ENCODE measurements at regions not wholly inside any gene's neighbourhood (a gene's known extent, or its start where the extent isn't known, plus 50 kb on each side); places are given as distances from the start of the nearest gene placed in this dataset.

DNA sequence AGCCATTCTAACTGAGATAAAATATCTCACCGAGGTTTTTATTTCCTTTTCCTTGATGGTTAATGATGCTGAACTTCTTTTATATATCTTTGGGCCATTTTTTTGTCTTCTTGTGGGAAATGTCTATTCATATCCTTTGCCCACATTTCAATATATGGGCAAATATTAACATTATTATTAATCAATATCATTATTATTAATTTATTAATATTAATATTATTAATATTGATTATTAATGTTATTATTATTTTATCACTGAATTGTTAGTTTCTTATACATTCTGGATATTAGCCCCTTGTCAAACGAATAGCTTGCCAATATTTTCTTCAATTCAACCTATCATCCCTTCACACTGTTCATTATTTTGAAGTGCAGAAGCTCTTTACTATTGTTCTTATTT is 2203.6 kb downstream of the PCDH9 start:
- Histone ChIP-seq H3K9me3 (no peaks in the 10 kb centered on the region), H3K4me3 (no peak overlapping the region), H3K4me1 (no peaks in the 10 kb centered on the region), H3K27ac (no peak overlapping the region), H3K36me3 (no peaks in the 10 kb centered on the region), H3K27me3 (no peaks in the 10 kb centered on the region)
- 82% methylated on average over 2 of the region's 2 CpGs for whole genome bisulfite sequencing
- DNase-seq (ENCODE audit: low spot score in 2 of 2), result no peak
- TF ChIP-seq CTCF (IDR thresholded peaks at IDR 0.05), result no peak

- Histone ChIP-seq H3K4me1 (no peaks in the 10 kb centered on the region), H3K9me3 (no peaks in the 10 kb centered on the region), H3K27ac (no peak overlapping the region), H3K4me3 (no peak overlapping the region), H3K36me3 (no peaks in the 10 kb centered on the region), H3K27me3 (no peaks in the 10 kb centered on the region)
- no peak for DNase-seq (ENCODE audit: low spot score in 2 of 2)
- 52% methylated on average over 3 of the region's 3 CpGs for WGBS
- TF ChIP-seq CTCF (IDR thresholded peaks at IDR 0.05) (no peak), POLR2AphosphoS5 (IDR thresholded peaks at IDR 0.05) (no peak)
Measured at GRCh38 chr13:65011378-65011777, 2218.8 kb downstream of the PCDH9 start.

DNA sequence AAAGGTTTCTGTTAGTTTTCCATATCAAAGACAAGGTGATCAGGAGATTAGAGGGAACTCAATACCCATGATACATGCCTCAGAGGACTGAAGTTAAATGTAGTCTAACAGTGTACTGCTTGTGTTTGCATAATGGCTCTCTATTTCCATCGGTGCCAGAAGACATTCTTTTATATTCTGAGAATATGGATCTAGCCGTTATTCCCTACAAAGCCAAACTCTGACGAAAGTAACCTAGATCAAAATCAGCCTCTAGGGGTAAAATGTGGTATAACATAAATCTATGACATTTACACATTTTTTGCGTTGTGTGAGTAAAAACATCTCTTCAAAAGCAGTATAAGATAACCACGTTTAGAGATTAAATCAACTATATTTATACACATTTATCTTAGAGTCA is 2232.7 kb downstream of the PCDH9 start:
- DNase-seq (ENCODE audit: low spot score in 2 of 2), result no peak
- no peaks in the 10 kb centered on the region for H3K27me3 ChIP-seq
- TF ChIP-seq CTCF (IDR thresholded peaks at IDR 0.05) (no peak), EP300 (IDR thresholded peaks at IDR 0.05) (no peak)
- no peaks in the 10 kb centered on the region for H3K4me1 ChIP-seq
- peaks cover 2% of the 10 kb centered on the region for H3K9me3 ChIP-seq
- 59% methylated on average over 5 of the region's 5 CpGs for WGBS
- no peak overlapping the region for H3K27ac ChIP-seq
- H3K4me3 ChIP-seq, result no peak overlapping the region
- H3K36me3 ChIP-seq, result no peaks in the 10 kb centered on the region

GRCh38 chr13:64993514-64994164 is 2236.5 kb downstream of the PCDH9 start:
- Histone ChIP-seq H3K36me3 (no peaks in the 10 kb centered on the region), H3K9me3 (peaks cover 2% of the 10 kb centered on the region), H3K4me3 (no peak overlapping the region), H3K27me3 (no peaks in the 10 kb centered on the region), H3K27ac (no peak overlapping the region), H3K4me1 (no peaks in the 10 kb centered on the region)
- 67% methylated on average over 4 of the region's 4 CpGs for WGBS
- TF ChIP-seq POLR2A (IDR thresholded peaks at IDR 0.05), result no peak
- TF ChIP-seq CTCF (IDR thresholded peaks at IDR 0.05), result no peak
- no peak for TF ChIP-seq POLR2AphosphoS5 (IDR thresholded peaks at IDR 0.05)
- no peak for TF ChIP-seq EP300 (IDR thresholded peaks at IDR 0.05)
- no peak for DNase-seq (ENCODE audit: low spot score in 2 of 2)

GRCh38 chr13:64992314-64992713 is 2237.8 kb downstream of the PCDH9 start:
- WGBS, result 43% methylated on average over 2 of the region's 2 CpGs
- H3K4me3 ChIP-seq, result no peak overlapping the region
- TF ChIP-seq POLR2AphosphoS5 (IDR thresholded peaks at IDR 0.05), result no peak
- TF ChIP-seq POLR2A (IDR thresholded peaks at IDR 0.05), result no peak
- no peak for TF ChIP-seq EP300 (IDR thresholded peaks at IDR 0.05)
- TF ChIP-seq CTCF (IDR thresholded peaks at IDR 0.05), result no peak

More at GRCh38 chr13:64992314-64992713, 2237.8 kb downstream of the PCDH9 start:
- Histone ChIP-seq H3K36me3 (no peaks in the 10 kb centered on the region), H3K27me3 (no peaks in the 10 kb centered on the region), H3K4me1 (no peaks in the 10 kb centered on the region), H3K27ac (no peak overlapping the region), H3K9me3 (peaks cover 2% of the 10 kb centered on the region)
- DNase-seq (ENCODE audit: low spot score in 2 of 2), result no peak

All from suprapubic skin (tissue), 4 donors.